ENCODE measurements at regions not wholly inside any gene's neighbourhood (a gene's known extent, or its start where the extent isn't known, plus 50 kb on each side); places are given as distances from the start of the nearest gene placed in this dataset.

GRCh38 chr2:174022431-174022830 is 57.3 kb upstream of the SP3 start:
- no peak overlapping the region for H3K27ac ChIP-seq (ENCODE audit: low read depth, low read length, poor library complexity, severe bottlenecking)
- H3K79me2 ChIP-seq (ENCODE audit: insufficient read depth, low read depth, low read length): no peaks in the 10 kb centered on the region
- H3K4me2 ChIP-seq (ENCODE audit: low read length): no peak overlapping the region
- H4K20me1 ChIP-seq (ENCODE audit: insufficient read depth, low read length): no peaks in the 10 kb centered on the region
- ChIA-PET CTCF (ENCODE audit: unreplicated experiment) (no interaction called here), POLR2A (interaction anchor here (0.7 kb wide), 2 partner anchors 13 to 122 kb away, joined by 3 read pairs; no protein-coding TSS in a partner anchor)
- peaks cover 7% of the 10 kb centered on the region for H3K4me1 ChIP-seq (ENCODE audit: insufficient read depth, low read length, poor library complexity, severe bottlenecking)
- no peaks in the 10 kb centered on the region for H3K9me2 ChIP-seq (ENCODE audit: insufficient read depth, low read length)
- H3K36me3 ChIP-seq (ENCODE audit: insufficient read depth, low read length): no peaks in the 10 kb centered on the region
- no peak overlapping the region for H3K4me3 ChIP-seq (ENCODE audit: low read depth, low read length, poor library complexity, severe bottlenecking)
- no peaks in the 10 kb centered on the region for H3K9me3 ChIP-seq (ENCODE audit: low read length)
- no peak for DNase-seq (ENCODE audit: low spot score)
- no peak overlapping the region for H2AFZ ChIP-seq (ENCODE audit: low read length)
- TF ChIP-seq EZH2phosphoT487 (IDR thresholded peaks at IDR 0.05; ENCODE audit: borderline replicate concordance, low read depth, low read length) (no peak), CTCF (conservative IDR thresholded peaks at IDR 0.05; ENCODE audit: low read length) (no peak)
- intact Hi-C loops (cut with micrococcal nuclease; ENCODE audit: unreplicated experiment): no loop called here
- BruUV-seq (replicated peaks): no TSS peak

- ChIA-PET POLR2A (no interaction called here), CTCF (ENCODE audit: unreplicated experiment) (interaction anchor here (1.0 kb wide), 1 partner anchor 23 kb away, joined by 3 read pairs; no protein-coding TSS in a partner anchor)
- Histone ChIP-seq H3K4me1 (ENCODE audit: insufficient read depth, low read length, poor library complexity, severe bottlenecking) (peaks cover 7% of the 10 kb centered on the region), H3K79me2 (ENCODE audit: insufficient read depth, low read depth, low read length) (no peaks in the 10 kb centered on the region), H4K20me1 (ENCODE audit: insufficient read depth, low read length) (no peaks in the 10 kb centered on the region), H3K27ac (ENCODE audit: low read depth, low read length, poor library complexity, severe bottlenecking) (no peak overlapping the region), H3K4me2 (ENCODE audit: low read length) (0 out of 2 replicates have a peak overlapping the region, but pooled peaks have one; percentile 18), H3K9me3 (ENCODE audit: low read length) (no peaks in the 10 kb centered on the region), H3K36me3 (ENCODE audit: insufficient read depth, low read length) (no peaks in the 10 kb centered on the region), H3K4me3 (ENCODE audit: low read depth, low read length, poor library complexity, severe bottlenecking) (no peak overlapping the region), H2AFZ (ENCODE audit: low read length) (peak overlapping the region; percentile 17; the same call in 1 of the 2 replicates), H3K9me2 (ENCODE audit: insufficient read depth, low read length) (no peaks in the 10 kb centered on the region)
- TF ChIP-seq EZH2phosphoT487 (IDR thresholded peaks at IDR 0.05; ENCODE audit: borderline replicate concordance, low read depth, low read length): no peak
- TF ChIP-seq CTCF (conservative IDR thresholded peaks at IDR 0.05; ENCODE audit: low read length): no peak
- no peak for DNase-seq (ENCODE audit: low spot score)
- no TSS peak for BruUV-seq (replicated peaks)
- intact Hi-C loops (cut with micrococcal nuclease; ENCODE audit: unreplicated experiment): no loop called here
Observed at GRCh38 chr2:174020926-174021662, 55.9 kb upstream of the SP3 start.

GRCh38 chr2:174020026-174020425 is 54.9 kb upstream of the SP3 start:
- Histone ChIP-seq H3K9me2 (ENCODE audit: insufficient read depth, low read length) (no peaks in the 10 kb centered on the region), H3K4me3 (ENCODE audit: low read depth, low read length, poor library complexity, severe bottlenecking) (no peak overlapping the region), H3K9me3 (ENCODE audit: low read length) (no peaks in the 10 kb centered on the region), H2AFZ (ENCODE audit: low read length) (no peak overlapping the region), H4K20me1 (ENCODE audit: insufficient read depth, low read length) (no peaks in the 10 kb centered on the region), H3K4me1 (ENCODE audit: insufficient read depth, low read length, poor library complexity, severe bottlenecking) (peaks cover 7% of the 10 kb centered on the region), H3K79me2 (ENCODE audit: insufficient read depth, low read depth, low read length) (no peaks in the 10 kb centered on the region), H3K36me3 (ENCODE audit: insufficient read depth, low read length) (no peaks in the 10 kb centered on the region), H3K4me2 (ENCODE audit: low read length) (no peak overlapping the region), H3K27ac (ENCODE audit: low read depth, low read length, poor library complexity, severe bottlenecking) (no peak overlapping the region)
- TF ChIP-seq EZH2phosphoT487 (IDR thresholded peaks at IDR 0.05; ENCODE audit: borderline replicate concordance, low read depth, low read length): no peak
- no peak for TF ChIP-seq CTCF (conservative IDR thresholded peaks at IDR 0.05; ENCODE audit: low read length)
- ChIA-PET POLR2A (interaction anchor here (0.6 kb wide), 1 partner anchor 30 kb away, joined by 3 read pairs; no protein-coding TSS in a partner anchor), CTCF (ENCODE audit: unreplicated experiment) (no interaction called here)
- intact Hi-C loops (cut with micrococcal nuclease; ENCODE audit: unreplicated experiment): no loop called here
- no TSS peak for BruUV-seq (replicated peaks)
- DNase-seq (ENCODE audit: low spot score): no peak
